ENCODE measurements at regions not wholly inside any gene's neighbourhood (a gene's known extent, or its start where the extent isn't known, plus 50 kb on each side); places are given as distances from the start of the nearest gene placed in this dataset.
"Not testable (repeated sequence)": the region's sequence is repeated elsewhere in the genome, so short reads cannot be mapped to it uniquely, and the experiment has no call there.

GRCh38 chr3:118097226-118097625 lies 937.4 kb downstream of the IGSF11 start:
- no peak for DNase-seq

GRCh38 chr3:118097660-118098059 lies 937.0 kb downstream of the IGSF11 start:
- no peak for DNase-seq

- no peak for DNase-seq
These were observed 935.8 kb downstream of the IGSF11 start for GRCh38 chr3:118098827-118099226.

- no peak for DNase-seq
These were observed 932.8 kb downstream of the IGSF11 start for GRCh38 chr3:118101891-118102290.

- no peak for DNase-seq
These were observed 931.9 kb downstream of the IGSF11 start for GRCh38 chr3:118102737-118103136.

- DNase-seq, result no peak
These were observed 926.4 kb downstream of the IGSF11 start for GRCh38 chr3:118108201-118108600.

- no peak for DNase-seq
These were observed 925.9 kb downstream of the IGSF11 start for GRCh38 chr3:118108769-118109168.

- DNase-seq, result no peak
These were observed 924.4 kb downstream of the IGSF11 start for GRCh38 chr3:118110211-118110610.

GRCh38 chr3:118116991-118117390 lies 917.7 kb downstream of the IGSF11 start:
- DNase-seq, result no peak

GRCh38 chr3:118126751-118127150 lies 907.9 kb downstream of the IGSF11 start:
- DNase-seq, result no peak

- DNase-seq, result no peak
These were observed 906.7 kb downstream of the IGSF11 start for GRCh38 chr3:118127992-118128391.

GRCh38 chr3:118128886-118129285 lies 905.8 kb downstream of the IGSF11 start:
- DNase-seq, result no peak

- no peak for DNase-seq
These were observed 896.9 kb downstream of the IGSF11 start for GRCh38 chr3:118137778-118138177.

- DNase-seq, result no peak
These were observed 889.7 kb downstream of the IGSF11 start for GRCh38 chr3:118144919-118145318.

- no peak for DNase-seq
These were observed 887.8 kb downstream of the IGSF11 start for GRCh38 chr3:118146658-118147375.

GRCh38 chr3:118151164-118151563 lies 883.5 kb downstream of the IGSF11 start:
- DNase-seq, result no peak

GRCh38 chr3:118162627-118163588 lies 871.7 kb downstream of the IGSF11 start:
- not testable (repeated sequence) for DNase-seq

GRCh38 chr3:118165413-118165812 lies 869.2 kb downstream of the IGSF11 start:
- DNase-seq, result no peak

- no peak for DNase-seq
These were observed 867.1 kb downstream of the IGSF11 start for GRCh38 chr3:118167571-118167970.

GRCh38 chr3:118168175-118168574 lies 866.5 kb downstream of the IGSF11 start:
- no peak for DNase-seq

- no peak for DNase-seq
These were observed 863.3 kb downstream of the IGSF11 start for GRCh38 chr3:118171236-118171852.

GRCh38 chr3:118180853-118181252 lies 853.8 kb downstream of the IGSF11 start:
- no peak for DNase-seq

GRCh38 chr3:118181274-118181673 lies 853.4 kb downstream of the IGSF11 start:
- DNase-seq, result no peak
